Pancreas (tissue), 10 donors: ENCODE measurements at regions not wholly inside any gene's neighbourhood (a gene's known extent, or its start where the extent isn't known, plus 50 kb on each side); places are given as distances from the start of the nearest gene placed in this dataset.

Experiments used
- ATAC-seq, 4 donors: fragments of 200-7000 bp; cut with Tn5 transposase; one replicate each; pipeline versions ENCODE4 v1.8.0 to v1.9.1; 2020; ENCODE audit warnings: mild to moderate bottlenecking in 4 of 4, moderate library complexity in 4 of 4
- DNase-seq, 6 donors: peaks; one replicate each; pipeline ENCODE4 v3.0.0-alpha.2; 2020
- FAIRE-seq: peaks from 2 replicates; lab custom pipeline; 2012; peaks lifted over from hg19 to GRCh38; lab: Jason Lieb, UNC
- H3K27ac ChIP-seq, 4 donors: fragments of 200-600 bp; sonication (generic); 1 replicate in 3 of 4; 2 replicates in 1 of 4; pipeline versions ENCODE4 v1.5.0 to v1.8.0; 2020
- H3K27me3 ChIP-seq, 4 donors: fragments of 200-600 bp; one replicate each; pipeline ENCODE4 v1.8.0; 2021
- H3K36me3 ChIP-seq, 3 donors: fragments of 200-600 bp; sonication (generic) in 1 of 3; one replicate each; pipeline versions ENCODE4 v1.5.0 to v1.8.0; 2020 to 2021
- H3K4me1 ChIP-seq, 3 donors: fragments of 200-600 bp; one replicate each; pipeline ENCODE4 v1.8.0; 2021
- H3K4me3 ChIP-seq, 4 donors: fragments of 200-600 bp; sonication (generic) in 2 of 4; one replicate each; pipeline versions ENCODE4 v1.5.0 to v1.8.0; 2020 to 2021
- H3K9me3 ChIP-seq, 4 donors: fragments of 200-600 bp; one replicate each; pipeline ENCODE4 v1.8.0; 2021
- WGBS, 2 donors: extraction: QIAGEN DNeasy Blood & Tissue Kit; methylation state at CpG; one replicate each; pipeline ENCODE4 v1.1.7; 2013; 5-methylcytosine and 5-hydroxymethylcytosine counted together
- intact Hi-C, 3 donors: fragments of 100-400 bp; cut with DNase I; formaldehyde crosslinking; loops; one replicate each; pipeline versions ENCODE4 v1.11.1 to v1.14.2; 2022
- TF ChIP-seq, protein P1 (sequence below), 4 donors: fragments of 200-600 bp; sonication (generic) in 3 of 4; IDR thresholded peaks; one replicate each; pipeline versions ENCODE4 v1.5.0 to v1.8.0; 2021; ENCODE audit warnings: antibody characterized with exemption in 4 of 4
- donor health status: healthy with polysubstance abuse.
- donor health status: DM: no; HTN: no; CAD: no; lungs with moderate emphysema.
- donor health status: DM: no; HTN: no; CAD: no.
- donor health status: control.
- donor health status: control.
- donor health status: Bipolar disorder and iron deficiency.
- donor health status: DM: yes; HTN: yes; CAD: no.
- donor health status: DM: no; HTN: no; CAD: no.
- donor health status: DM: no; HTN: no; CAD: no.
- donor health status: DM: yes; HTN: yes; CAD: no.

GRCh38 chr3:26346497-26346896, 276.1 kb upstream of the LRRC3B start:
- DNase-seq = no peak
- H3K27me3 ChIP-seq = no peaks in the 10 kb centered on the region
- no peak overlapping the region for H3K4me3 ChIP-seq
- no peak overlapping the region for H3K27ac ChIP-seq
- ATAC-seq = no peak
- no peaks in the 10 kb centered on the region for H3K9me3 ChIP-seq
- H3K36me3 ChIP-seq = no peaks in the 10 kb centered on the region
- H3K4me1 ChIP-seq = no peaks in the 10 kb centered on the region
- TF ChIP-seq, protein P1, sequence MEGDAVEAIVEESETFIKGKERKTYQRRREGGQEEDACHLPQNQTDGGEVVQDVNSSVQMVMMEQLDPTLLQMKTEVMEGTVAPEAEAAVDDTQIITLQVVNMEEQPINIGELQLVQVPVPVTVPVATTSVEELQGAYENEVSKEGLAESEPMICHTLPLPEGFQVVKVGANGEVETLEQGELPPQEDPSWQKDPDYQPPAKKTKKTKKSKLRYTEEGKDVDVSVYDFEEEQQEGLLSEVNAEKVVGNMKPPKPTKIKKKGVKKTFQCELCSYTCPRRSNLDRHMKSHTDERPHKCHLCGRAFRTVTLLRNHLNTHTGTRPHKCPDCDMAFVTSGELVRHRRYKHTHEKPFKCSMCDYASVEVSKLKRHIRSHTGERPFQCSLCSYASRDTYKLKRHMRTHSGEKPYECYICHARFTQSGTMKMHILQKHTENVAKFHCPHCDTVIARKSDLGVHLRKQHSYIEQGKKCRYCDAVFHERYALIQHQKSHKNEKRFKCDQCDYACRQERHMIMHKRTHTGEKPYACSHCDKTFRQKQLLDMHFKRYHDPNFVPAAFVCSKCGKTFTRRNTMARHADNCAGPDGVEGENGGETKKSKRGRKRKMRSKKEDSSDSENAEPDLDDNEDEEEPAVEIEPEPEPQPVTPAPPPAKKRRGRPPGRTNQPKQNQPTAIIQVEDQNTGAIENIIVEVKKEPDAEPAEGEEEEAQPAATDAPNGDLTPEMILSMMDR (IDR thresholded peaks at IDR 0.05) = no peak
- intact Hi-C loops = no loop called here
- 83 to 93% methylated on average over 13 of the region's 13 CpGs for WGBS, 2 donors
- no peak for FAIRE-seq

GRCh38 chr3:26347150-26347549, 275.4 kb upstream of the LRRC3B start:
- no peaks in the 10 kb centered on the region for H3K36me3 ChIP-seq
- no peak overlapping the region for H3K27ac ChIP-seq
- DNase-seq (no peak), FAIRE-seq (no peak), ATAC-seq (no peak)
- WGBS, 2 donors = 84 to 92% methylated on average over 16 of the region's 16 CpGs
- TF ChIP-seq, protein P1 (IDR thresholded peaks at IDR 0.05) = no peak
- H3K4me3 ChIP-seq = no peak overlapping the region
- H3K4me1 ChIP-seq = no peaks in the 10 kb centered on the region
- H3K27me3 ChIP-seq = no peaks in the 10 kb centered on the region
- intact Hi-C loops = no loop called here
- no peaks in the 10 kb centered on the region for H3K9me3 ChIP-seq

GRCh38 chr3:26350853-26351252, 271.7 kb upstream of the LRRC3B start:
- Histone ChIP-seq H3K4me1 (peaks cover 0 to 9% (median 3%) of the 10 kb centered on the region in 3 donors), H3K9me3 (no peaks in the 10 kb centered on the region), H3K4me3 (no peak overlapping the region), H3K27me3 (no peaks in the 10 kb centered on the region), H3K36me3 (no peaks in the 10 kb centered on the region), H3K27ac (no peak overlapping the region)
- DNase-seq (no peak), ATAC-seq (no peak), FAIRE-seq (no peak)
- intact Hi-C loops = no loop called here
- WGBS, 2 donors = 66 to 73% methylated on average over 2 of the region's 2 CpGs
- TF ChIP-seq, protein P1 (IDR thresholded peaks at IDR 0.05) = no peak

GRCh38 chr3:26353097-26353496, 269.5 kb upstream of the LRRC3B start:
- DNase-seq (no peak), FAIRE-seq (no peak), ATAC-seq (peak in 3 of 4 donors; percentile 18 to 77 (median 47))
- intact Hi-C loops = no loop called here
- Histone ChIP-seq H3K4me3 (no peak overlapping the region), H3K36me3 (no peaks in the 10 kb centered on the region), H3K4me1 (peaks cover 0 to 9% (median 3%) of the 10 kb centered on the region in 3 donors), H3K9me3 (no peaks in the 10 kb centered on the region), H3K27ac (no peak overlapping the region), H3K27me3 (no peaks in the 10 kb centered on the region)
- TF ChIP-seq, protein P1 (IDR thresholded peaks at IDR 0.05) = no peak

- Histone ChIP-seq H3K4me1 (no peaks in the 10 kb centered on the region), H3K4me3 (no peak overlapping the region), H3K27ac (no peak overlapping the region), H3K36me3 (no peaks in the 10 kb centered on the region), H3K9me3 (no peaks in the 10 kb centered on the region), H3K27me3 (no peaks in the 10 kb centered on the region)
- TF ChIP-seq, protein P1 (IDR thresholded peaks at IDR 0.05) = no peak
- no peak for FAIRE-seq
- no peak for DNase-seq
- intact Hi-C loops = no loop called here
- ATAC-seq = no peak
Observed at GRCh38 chr3:26358405-26358804, 264.2 kb upstream of the LRRC3B start.
